HG03521 (cell line): ENCODE measurements at regions not wholly inside any gene's neighbourhood (a gene's known extent, or its start where the extent isn't known, plus 50 kb on each side); places are given as distances from the start of the nearest gene placed in this dataset.
"Not testable (repeated sequence)": the region's sequence is repeated elsewhere in the genome, so short reads cannot be mapped to it uniquely, and the experiment has no call there.

ENCODE experiments used
- ATAC-seq: cut with Tn5 transposase; IDR thresholded peaks from one replicate; pipeline ENCODE4 v1.9.1; 2021; ENCODE audit warnings: mild to moderate bottlenecking, moderate library complexity; ENCODE audit not compliant: unreplicated experiment

DNA sequence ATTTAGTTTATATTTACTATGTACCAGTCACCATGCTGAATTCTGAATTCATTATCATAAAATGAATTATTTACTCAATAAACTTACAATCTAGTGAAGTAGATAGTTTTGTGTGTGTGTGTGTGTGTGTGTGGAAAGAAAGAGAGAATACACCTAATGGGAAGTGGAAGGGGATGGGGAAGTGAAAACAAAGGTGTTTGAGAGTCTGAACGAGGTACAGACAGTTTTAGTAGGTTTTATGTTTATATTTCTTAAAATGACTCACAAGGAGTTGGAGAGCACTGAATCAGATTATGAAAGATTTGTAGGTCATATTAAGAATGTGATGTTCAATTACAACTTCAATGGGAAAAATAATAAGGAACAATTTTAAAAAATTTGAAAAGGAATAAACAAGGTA, 1753.0 kb downstream of the SLITRK1 start:
- no peak for ATAC-seq

DNA sequence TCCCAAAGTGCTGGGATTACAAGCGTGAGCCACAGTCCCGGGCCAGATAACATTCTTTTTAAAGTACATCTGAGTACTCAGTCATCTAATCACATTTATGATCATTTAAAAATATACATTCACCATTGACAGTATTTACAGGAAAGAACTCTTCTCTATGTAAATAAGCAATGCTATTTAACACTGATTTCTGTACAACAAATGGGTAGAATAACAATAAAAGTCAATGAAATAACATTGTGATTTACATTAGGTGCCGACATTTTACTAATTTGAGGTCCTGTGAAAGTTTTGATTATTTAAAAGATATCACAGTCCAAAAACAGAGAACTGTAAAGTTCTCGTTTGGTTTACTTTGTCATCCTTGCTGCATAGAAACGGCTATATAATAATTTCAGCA, 1763.7 kb downstream of the SLITRK1 start:
- ATAC-seq = no peak

DNA sequence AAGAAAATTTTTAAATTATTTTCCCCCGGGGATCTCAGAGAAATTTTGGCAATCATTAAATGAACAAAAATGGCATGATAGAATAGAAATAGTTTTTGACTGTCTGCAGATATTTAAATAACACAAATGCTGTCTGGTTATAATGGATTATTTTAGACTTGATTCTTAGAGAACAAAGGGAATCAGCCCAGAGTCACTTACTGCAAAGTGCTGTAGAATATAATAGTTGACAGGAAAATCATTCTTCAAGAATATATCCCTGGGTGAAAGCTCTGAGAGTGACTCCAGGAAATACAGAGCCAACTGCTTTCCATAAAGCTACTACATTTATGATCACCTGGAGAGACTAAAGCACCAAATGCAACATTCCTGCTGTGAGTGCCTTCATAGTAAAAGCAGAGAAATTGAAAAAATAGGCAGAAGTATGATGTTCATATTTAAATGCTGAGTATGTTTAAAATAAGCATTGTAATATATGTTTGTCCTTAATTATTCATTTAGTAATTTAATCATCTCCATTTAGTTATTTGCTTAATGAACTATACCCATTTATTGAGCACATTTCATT, 1765.8 kb downstream of the SLITRK1 start:
- ATAC-seq = no peak

DNA sequence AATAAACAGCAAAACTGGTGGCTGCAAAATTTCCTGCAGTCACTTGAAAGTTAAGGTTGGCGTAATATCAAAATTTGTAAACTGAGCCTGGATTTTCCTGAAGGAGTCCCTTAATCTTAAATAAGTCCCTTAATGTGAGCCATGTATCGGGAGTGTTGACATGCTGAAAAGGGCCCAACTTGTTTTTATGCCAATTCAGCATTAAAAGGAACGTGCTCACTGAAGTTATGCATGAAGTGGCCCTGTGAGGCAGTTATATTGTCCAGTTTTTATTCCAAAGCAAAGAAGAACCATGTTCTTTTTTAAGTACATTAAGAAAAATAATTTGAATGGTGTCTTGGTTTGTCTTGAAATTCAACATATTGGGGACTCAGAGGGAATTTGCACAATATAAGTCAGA, 1766.9 kb downstream of the SLITRK1 start:
- ATAC-seq = no peak

DNA sequence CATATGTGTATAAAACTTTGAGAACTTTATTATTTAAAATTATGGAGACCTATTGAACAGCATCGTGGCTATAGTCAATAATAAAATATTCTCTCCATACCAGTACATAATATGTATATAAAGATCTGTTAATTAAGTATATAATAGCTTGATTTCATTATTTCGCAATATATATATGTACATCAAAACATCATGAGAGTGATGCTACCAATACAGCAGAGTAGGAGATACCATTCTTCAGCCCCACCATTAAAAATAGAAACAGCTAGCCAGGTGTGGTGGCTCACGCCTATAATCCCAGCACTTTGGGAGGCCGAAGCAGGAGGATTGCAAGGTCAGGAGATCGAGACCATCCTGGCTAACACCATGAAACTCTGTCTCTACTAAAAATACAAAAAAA, 1755.3 kb upstream of the SPRY2 start:
- ATAC-seq = no peak

DNA sequence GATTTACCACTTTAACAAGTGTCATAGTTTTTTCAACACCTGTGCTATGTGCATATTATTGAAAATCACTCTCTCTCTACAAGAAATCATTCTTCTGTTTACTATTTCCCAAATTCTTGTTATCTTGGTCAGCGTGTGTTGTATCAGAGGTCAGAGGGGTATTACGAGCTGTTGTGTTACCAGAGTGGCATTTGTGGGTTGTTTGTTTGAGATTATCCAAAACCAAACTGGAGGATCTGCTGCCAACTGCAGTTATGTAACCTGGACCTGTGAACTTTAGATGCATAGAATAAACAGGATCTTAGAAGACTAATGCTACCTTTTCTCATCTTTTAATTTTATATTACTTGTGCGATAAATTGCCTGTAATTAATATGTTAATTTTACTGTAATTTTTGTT, 1751.4 kb upstream of the SPRY2 start:
- no peak for ATAC-seq

DNA sequence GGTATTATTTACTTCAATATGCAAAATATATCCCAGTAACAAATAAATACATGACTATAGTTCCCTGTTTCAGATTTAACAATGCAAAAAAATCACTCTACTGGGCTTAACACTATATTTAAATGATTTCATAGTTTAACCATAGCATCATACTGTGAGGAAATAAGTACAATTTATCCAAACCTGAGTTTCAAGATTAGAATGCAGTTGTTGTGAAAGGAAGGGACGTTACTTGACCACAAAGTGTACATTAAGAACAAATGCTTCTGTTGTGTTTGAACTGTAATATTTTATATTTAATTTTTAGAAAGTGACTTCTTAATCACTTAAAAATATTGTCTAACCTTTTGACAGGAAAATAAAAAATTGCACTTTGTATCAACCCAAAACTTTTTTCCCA, 1747.9 kb upstream of the SPRY2 start:
- ATAC-seq = no peak

DNA sequence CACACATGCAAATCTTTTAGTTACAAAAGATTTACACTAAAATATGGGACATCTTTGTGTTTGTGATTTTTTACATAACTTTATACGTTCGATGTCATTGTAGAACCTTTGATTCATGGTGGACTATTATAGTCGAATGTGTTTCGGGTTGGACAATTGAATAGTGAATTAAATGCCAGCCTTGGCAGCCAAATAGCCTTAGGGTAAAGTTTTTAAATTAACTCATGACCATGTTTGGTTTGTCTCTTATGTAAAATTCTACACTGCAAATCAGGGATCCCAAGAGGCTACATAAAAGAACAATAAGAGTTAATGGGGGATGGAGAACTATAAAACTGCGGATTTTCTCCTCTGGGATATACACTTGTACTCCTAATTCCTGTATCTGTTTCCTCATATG, 1735.6 kb upstream of the SPRY2 start:
- no peak for ATAC-seq

DNA sequence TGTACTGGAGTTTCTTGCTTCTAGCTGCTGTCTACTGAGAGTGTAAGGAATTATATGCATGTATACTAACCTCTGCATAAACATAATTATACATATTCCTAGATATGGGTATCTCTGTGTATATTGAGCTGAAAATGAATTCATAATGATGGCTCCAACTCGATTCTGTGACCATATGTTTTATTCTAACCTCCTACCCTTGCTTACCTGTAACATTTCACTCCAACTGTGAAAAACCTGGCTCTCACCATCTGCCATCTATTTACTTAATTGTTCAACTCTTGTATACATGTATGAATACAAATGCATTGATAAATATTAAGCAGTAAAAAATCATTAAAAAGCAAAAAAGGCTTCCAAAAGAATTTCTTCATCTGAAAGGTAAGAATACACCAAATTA, 1729.5 kb upstream of the SPRY2 start:
- no peak for ATAC-seq

DNA sequence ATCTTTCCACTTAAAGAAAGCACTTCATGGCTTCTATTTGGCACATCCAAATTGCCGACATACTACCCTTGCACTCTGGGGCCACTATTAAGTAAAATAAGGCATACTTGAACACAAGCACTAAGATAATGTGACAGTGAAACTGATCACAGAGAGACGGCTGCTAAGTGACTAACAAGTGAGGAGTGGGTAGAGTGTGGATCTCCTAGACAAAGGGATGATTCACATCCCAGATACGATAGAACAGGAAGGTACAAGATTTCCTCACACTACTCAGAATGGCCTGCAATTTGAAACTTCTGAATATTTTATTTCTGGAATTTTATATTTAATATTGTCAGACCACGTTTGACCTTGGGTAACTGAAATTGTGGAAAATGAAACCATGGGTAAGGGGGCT, 1721.8 kb upstream of the SPRY2 start:
- ATAC-seq = no peak

DNA sequence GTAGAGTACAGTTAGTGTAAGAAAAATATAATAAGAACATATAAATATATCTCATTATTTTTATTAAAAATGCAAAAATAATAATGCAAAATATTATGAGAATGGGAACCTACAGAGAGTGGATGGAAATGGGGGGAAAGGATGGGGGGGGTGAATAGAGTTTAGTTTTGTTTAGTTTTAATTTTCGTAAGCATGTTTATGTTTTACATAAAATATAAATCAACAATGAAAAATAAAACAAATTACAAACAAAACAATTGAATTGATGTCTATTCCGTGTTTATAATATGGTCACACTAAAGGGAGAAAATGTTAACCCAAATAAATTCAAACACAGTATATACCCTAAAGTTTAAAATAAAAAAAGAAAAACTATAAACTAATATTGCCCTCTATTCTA, 1717.4 kb upstream of the SPRY2 start:
- no peak for ATAC-seq

DNA sequence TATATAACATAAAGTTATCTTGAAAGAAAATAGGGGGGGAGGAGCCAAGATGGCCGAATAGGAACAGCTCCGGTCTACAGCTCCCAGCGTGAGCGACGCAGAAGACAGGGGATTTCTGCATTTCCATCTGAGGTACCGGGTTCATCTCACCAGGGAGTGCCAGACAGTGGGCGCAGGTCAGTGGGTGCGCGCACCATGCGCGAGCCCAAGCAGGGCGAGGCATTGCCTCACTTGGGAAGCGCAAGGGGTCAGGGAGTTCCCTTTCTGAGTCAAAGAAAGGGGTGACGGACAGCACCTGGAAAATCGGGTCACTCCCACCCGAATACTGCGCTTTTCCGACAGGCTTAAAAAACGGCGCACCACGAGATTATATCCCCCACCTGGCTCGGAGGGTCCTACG, 1704.4 kb upstream of the SPRY2 start:
- not testable (repeated sequence) for ATAC-seq

DNA sequence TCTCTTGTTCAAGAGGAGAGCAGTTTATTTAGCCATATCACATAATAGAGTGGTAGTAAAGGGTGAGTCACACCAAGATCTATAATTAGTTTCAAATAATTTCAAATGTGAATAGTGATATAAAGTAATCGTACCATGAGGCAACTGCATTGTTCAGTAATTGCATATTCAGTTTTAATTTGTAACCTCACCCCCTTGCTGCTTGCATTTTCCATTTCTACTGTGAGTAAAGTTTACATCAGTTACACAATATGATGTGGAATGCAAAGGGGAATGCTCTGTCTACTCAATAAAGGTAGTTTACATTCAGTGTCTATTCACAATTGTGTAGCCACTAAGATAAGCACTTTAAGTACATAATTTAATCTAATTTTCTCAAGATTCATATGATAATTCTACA, 1695.7 kb upstream of the SPRY2 start:
- ATAC-seq = no peak

DNA sequence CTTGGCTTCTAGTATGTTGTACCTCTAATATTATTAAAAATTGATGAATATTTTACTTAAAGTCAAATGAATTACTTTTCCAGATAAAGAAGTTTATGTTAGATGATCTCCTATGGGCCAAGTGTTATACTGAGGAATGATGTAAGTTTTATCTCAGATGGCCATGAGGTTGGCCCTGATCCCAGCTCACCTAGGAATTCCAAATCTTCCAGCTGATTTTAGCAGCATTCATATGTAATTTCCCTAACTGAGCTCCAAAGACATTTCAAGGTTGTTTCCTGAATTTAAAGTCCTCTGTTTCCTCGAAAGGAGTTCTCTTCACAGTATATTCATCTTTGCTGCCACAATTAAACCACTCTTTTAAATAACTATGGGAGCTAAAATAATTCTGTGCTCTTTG, 1670.4 kb upstream of the SPRY2 start:
- ATAC-seq = no peak

DNA sequence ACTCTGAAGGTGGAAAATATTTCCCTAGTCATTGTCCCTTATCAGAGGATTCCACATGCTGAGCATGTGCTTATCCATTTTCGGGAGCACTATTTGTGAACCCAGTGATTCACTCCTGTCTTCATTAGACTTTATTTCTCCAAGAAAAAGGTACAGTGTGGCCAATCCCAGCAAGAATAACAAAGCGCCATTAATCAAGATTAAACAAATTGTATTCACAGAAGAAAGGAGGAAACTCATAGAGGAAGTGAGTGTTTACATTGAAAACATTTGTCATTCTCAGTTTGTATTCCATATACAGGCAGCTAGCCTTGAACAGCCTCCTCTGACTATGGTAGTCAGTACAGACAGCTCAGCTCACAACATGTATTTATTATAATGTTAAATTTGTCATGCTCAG, 1669.9 kb upstream of the SPRY2 start:
- ATAC-seq = no peak

DNA sequence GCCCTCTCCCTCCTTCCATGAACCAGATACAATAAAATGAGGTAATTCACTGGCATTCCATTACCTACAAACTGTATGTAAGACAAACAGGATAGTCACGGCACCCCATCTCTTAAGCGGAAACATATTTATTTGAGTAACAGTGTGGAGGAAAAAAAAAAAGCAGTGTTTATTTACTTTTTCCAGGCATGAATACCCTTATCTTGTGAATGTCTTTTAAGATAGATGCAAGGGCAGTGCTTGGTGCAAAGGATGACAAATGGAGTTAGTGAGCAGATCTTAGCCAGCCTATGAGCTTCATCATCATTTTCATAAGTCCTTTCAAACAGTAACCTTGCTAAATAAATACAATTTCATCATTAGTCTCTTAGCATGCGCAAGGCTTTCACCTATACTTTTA, 1661.8 kb upstream of the SPRY2 start:
- no peak for ATAC-seq

DNA sequence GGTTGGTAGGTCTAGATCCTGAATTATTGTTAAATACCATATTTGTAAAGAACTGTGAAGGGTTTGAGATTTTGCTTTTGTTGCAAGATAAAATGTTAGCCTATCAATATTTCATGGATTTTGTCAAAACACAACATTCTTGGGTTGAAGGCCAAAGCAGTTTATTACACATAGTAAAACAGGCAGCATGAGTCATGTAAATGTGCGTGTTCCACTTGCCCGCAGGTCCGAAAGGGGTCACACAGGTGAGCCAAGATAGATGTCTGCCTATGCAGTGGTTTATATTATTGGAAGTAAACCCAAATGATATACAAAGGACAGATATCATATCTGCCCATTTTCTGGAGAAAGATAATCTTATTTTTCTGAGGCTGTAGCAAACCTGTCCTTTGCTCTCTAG, 1654.4 kb upstream of the SPRY2 start:
- ATAC-seq = no peak

DNA sequence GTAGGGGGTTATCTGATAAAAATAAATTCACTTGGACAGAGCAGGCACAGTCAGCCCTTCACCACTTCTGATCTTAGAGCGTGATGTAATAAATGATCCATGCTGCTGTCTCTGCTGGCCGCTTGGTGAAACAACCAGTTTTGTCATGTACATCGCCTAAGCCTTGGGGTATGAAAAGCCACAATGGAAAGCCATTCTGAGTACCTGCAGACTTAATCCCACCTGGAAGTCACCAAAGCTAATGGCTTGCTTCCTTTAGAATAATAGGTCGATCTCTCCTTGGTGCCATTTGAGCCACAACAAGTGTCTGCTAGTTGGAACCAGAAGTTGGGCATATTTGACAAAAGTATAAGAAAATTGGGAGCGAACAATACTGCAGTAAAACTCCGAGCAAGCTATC, 1649.7 kb upstream of the SPRY2 start:
- ATAC-seq = no peak

DNA sequence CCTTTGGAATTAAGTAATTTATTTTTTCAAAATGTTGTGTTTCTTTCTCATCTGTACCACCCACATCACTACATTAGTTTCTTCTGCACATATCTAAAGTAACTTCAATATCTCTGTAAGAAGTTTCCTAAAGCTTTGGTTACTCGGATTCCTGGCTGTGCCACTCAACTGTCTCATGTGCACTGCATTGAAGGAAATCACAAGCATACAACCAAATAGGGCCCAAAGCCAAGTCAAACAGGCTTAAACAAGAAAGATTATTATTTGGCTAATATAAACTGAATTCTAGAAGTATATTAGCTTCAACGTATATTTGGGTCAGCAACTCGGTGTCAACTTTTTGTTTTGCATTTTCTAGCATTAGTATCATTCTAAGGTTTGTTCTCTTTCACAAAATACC, 1647.6 kb upstream of the SPRY2 start:
- ATAC-seq = no peak

DNA sequence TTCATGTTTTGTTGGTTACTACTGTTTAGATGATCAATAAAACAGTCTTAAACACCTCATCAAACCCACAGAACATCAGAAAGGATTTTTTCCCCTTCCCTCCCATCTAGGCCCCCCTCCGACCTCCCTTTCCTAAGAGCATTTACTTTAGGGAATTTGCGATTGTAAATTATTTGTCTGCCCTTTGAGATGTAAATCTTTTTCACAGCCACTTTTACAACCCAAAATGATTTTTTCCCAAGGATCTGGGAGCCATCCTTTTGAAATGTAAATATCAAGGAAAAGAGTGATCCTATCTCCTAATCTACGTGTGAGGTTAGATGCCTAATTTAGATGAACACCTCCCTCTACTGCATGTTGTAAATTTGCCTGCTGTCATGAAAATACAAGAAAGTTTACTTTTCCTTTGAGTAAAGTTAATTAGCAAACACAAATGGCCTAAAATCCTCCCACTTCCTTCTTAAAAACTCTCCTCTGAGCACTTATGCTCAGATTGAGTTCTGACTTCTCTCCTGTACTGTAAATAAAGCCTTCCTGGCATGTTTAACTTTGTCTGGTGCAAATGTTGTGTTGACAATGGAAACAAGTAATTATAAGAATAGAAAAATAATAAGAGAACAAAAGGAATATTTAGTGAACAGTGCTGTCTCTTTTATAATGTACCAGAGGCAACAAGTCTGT, 1646.9 kb upstream of the SPRY2 start:
- no peak for ATAC-seq

DNA sequence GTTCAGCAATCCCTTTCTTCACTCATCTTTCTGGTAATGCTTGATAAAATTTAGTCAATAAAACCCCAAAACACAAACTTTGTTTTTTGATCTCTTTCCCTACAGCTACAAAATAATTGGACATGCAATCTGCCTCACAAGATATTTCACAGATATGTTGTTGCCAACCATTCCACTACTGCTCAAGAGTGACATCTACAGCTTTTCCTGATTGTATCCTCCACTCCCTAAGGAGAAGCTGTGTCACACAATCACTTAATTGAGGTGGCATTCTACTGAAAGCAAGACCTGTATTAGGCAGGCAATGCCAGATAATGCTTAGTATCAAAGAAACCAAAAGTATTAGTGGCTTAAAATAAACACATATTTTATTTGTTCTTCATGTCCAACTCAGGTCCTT, 1646.2 kb upstream of the SPRY2 start:
- no peak for ATAC-seq

DNA sequence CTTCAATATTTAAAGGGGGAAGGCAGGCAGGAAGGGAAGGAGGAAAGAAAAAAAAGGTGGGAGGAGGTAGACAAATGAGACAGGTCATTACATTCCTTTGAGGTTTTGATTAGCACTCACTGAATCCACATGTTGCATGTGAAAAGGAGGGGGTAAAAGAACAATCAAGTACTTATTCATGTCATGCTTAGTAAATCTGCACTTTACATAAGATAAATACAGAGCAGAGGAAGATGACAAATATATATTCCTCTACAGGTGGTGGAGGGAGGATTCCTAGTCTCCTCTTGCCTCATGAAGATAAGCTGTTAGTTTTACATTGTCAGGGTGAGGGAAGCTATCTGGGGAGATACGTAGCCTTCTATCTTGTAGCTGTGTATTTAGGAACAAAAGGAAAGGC, 1645.4 kb upstream of the SPRY2 start:
- ATAC-seq = no peak

DNA sequence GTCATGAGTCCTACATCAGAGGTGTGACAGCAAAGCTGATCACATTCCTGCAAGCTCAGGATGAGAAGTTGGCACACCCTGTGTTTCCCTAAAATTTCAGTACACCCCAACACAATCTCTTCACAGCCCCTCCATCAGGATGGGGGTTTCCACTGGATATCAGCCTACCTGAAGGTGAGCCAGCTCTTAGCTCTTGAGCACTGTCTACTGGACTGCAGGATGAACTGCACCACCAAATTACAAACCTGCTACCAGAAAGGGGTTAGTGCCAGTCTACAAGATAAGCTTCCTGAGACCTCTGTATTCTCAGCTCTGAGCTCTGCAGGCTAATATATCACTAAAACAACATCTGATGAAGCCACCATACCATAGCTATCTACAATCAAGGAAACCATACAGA, 1616.2 kb upstream of the SPRY2 start:
- no peak for ATAC-seq
